GM12878 (cell line): ENCODE measurements at regions not wholly inside any gene's neighbourhood (a gene's known extent, or its start where the extent isn't known, plus 50 kb on each side); places are given as distances from the start of the nearest gene placed in this dataset.

Experiments used
- CBX5 ChIP-seq: sonication (generic); IDR thresholded peaks from 2 replicates; pipeline ENCODE4 v1.6.1; 2016; ENCODE audit warnings: low read depth, moderate library complexity, mild to moderate bottlenecking, inconsistent platforms
- EZH2 ChIP-seq: IDR thresholded peaks from 2 replicates; pipeline ENCODE4 v1.6.1; 2012; ENCODE audit warnings: low read depth, mild to moderate bottlenecking, control low read depth, inconsistent platforms, low read length, borderline replicate concordance; ENCODE audit not compliant: control insufficient read depth
- MTA3 ChIP-seq: IDR thresholded peaks from 2 replicates; pipeline ENCODE4 v1.6.1; 2012; ENCODE audit warnings: low read length, inconsistent platforms, borderline replicate concordance
- NFYA ChIP-seq: IDR thresholded peaks from 2 replicates; pipeline ENCODE4 v1.6.1; 2011; ENCODE audit warnings: low read depth, mild to moderate bottlenecking, low read length, improper control_type of control experiment, borderline replicate concordance
- RAD21 ChIP-seq: IDR thresholded peaks from 2 replicates; pipeline ENCODE4 v1.6.1; 2011; ENCODE audit warnings: mild to moderate bottlenecking, low read depth, low read length, moderate library complexity; ENCODE audit not compliant: insufficient read depth
- SIN3A ChIP-seq: IDR thresholded peaks from 2 replicates; pipeline ENCODE4 v1.6.1; 2012; ENCODE audit warnings: low read depth, low read length, improper control_type of control experiment
- SPI1 ChIP-seq: IDR thresholded peaks from 2 replicates; pipeline ENCODE4 v1.6.1; 2011; ENCODE audit warnings: low read depth, mild to moderate bottlenecking, low read length, moderate library complexity, borderline replicate concordance; ENCODE audit not compliant: insufficient read depth
- TBL1XR1 ChIP-seq: IDR thresholded peaks from 2 replicates; pipeline ENCODE4 v1.6.1; 2012; ENCODE audit warnings: low read depth, low read length, improper control_type of control experiment
- ZBTB40 ChIP-seq: fragments of 450-650 bp; IDR thresholded peaks from 2 replicates; pipeline ENCODE4 v1.6.1; 2016; ENCODE audit warnings: mild to moderate bottlenecking, moderate library complexity, borderline replicate concordance
- ZNF687 ChIP-seq: fragments of 450-650 bp; IDR thresholded peaks from 2 replicates; pipeline ENCODE4 v1.6.1; 2017; ENCODE audit warnings: mild to moderate bottlenecking, moderate library complexity

DNA sequence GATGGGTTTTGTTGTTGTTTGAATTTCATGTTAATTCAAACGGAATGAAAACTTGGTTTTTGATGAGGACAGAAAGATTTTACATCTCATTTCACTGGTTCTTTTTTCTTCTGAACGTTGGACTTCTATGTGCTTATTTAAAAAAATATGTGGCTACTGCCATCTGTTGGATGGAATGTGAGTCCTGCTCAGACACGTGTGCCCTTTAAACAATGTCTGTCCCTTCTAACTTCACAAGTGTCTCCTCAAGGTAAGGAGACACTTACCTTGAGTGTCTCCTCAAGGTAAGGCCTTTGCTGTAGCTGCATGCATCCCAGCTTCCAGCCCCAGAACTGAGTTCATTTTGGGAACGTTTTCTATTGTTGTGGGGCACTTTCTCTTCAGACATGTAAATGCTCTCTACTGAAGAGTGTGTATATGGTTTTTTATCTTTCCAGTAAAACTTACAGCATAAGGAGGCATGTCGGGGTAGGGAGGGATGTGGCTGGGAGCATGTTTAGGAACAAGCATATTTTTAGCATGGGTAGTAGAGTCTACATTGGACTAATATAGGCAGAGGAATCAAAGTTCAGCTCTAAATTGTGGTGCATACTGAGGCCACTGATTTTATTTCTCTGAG, 63.1 kb upstream of the UBE3A start (continued):
- no peak for TF ChIP-seq ZNF687
- TF ChIP-seq TBL1XR1: no peak
- TF ChIP-seq SPI1: no peak
- no peak for TF ChIP-seq CBX5
- no peak for TF ChIP-seq MTA3
- TF ChIP-seq NFYA: no peak
- TF ChIP-seq ZBTB40: no peak
- TF ChIP-seq EZH2: no peak
- no peak for TF ChIP-seq SIN3A
- TF ChIP-seq RAD21: peak; percentile 41; the same call in 1 of the 2 replicates
